ENCODE measurements at regions not wholly inside any gene's neighbourhood (a gene's known extent, or its start where the extent isn't known, plus 50 kb on each side); places are given as distances from the start of the nearest gene placed in this dataset.

DNA sequence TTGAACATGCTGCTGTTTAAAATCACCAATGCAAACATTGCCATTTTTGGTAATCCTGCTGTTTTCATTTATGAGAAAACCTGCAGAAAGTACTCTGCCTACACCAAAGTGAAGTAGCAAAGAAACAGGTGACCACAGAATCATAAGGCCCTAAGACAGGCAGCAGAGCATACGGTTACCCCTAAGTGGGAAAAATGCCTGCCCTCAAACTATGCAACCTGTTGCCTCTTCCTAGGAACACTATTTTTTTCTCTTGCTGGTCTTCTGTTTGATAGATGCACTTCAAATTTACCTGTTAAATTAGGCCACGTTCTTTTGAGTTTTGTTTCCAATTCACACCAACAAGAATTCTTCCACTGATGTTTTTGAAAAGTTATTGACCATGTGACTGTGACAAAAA is 89.5 kb upstream of the RAB4A start:
- no peak overlapping the region for H3K4me3 ChIP-seq
- no peak overlapping the region for H2AFZ ChIP-seq

DNA sequence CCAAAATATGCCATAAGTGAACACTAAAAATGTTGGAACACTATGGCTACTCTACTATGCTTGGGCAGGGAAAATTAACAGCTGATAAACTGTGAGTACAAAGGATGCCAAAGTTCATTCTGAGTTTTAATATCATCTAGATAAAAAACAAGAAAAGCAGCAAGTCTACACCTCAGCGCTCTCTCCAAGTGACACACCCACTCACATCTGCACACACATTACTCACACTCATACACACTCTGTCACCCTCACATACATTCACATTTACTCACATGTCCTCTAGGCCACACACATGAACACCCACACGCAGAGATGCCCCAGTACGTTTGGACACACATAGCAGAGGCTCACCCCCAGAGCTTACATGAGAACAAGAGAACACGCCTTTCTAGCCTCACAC is 87.3 kb upstream of the RAB4A start:
- TF ChIP-seq, protein P1, sequence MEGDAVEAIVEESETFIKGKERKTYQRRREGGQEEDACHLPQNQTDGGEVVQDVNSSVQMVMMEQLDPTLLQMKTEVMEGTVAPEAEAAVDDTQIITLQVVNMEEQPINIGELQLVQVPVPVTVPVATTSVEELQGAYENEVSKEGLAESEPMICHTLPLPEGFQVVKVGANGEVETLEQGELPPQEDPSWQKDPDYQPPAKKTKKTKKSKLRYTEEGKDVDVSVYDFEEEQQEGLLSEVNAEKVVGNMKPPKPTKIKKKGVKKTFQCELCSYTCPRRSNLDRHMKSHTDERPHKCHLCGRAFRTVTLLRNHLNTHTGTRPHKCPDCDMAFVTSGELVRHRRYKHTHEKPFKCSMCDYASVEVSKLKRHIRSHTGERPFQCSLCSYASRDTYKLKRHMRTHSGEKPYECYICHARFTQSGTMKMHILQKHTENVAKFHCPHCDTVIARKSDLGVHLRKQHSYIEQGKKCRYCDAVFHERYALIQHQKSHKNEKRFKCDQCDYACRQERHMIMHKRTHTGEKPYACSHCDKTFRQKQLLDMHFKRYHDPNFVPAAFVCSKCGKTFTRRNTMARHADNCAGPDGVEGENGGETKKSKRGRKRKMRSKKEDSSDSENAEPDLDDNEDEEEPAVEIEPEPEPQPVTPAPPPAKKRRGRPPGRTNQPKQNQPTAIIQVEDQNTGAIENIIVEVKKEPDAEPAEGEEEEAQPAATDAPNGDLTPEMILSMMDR (IDR thresholded peaks at IDR 0.05; ENCODE audit: poor library complexity) = no peak
- TF ChIP-seq EZH2 (IDR thresholded peaks at IDR 0.05; ENCODE audit: borderline replicate concordance) (no peak), EZH2phosphoT487 (IDR thresholded peaks at IDR 0.05; ENCODE audit: low read depth, severe bottlenecking, unreplicated experiment) (no peak)
- WGBS (ENCODE audit: low lambda C conversion rate, missing lambda C conversion rate) = 85% methylated on average over 4 of the region's 4 CpGs
- H3K4me1 ChIP-seq (ENCODE audit: insufficient read depth) = peaks cover 3% of the 10 kb centered on the region
- H3K9me2 ChIP-seq (replicated peaks; ENCODE audit: insufficient read depth) = no peaks in the 10 kb centered on the region
- no peak overlapping the region for H3K4me3 ChIP-seq
- H3K36me3 ChIP-seq (replicated peaks; ENCODE audit: insufficient read depth, low read depth) = no peaks in the 10 kb centered on the region
- no peaks in the 10 kb centered on the region for H3K9me3 ChIP-seq (ENCODE audit: low read depth)
- no peak for DNase-seq (ENCODE audit: low spot score)
- peak overlapping the region; percentile 46 for H3K27ac ChIP-seq
- no peak overlapping the region for H2AFZ ChIP-seq
- no peaks in the 10 kb centered on the region for H3K27me3 ChIP-seq
- H3K4me2 ChIP-seq = no peak overlapping the region
- H4K20me1 ChIP-seq (ENCODE audit: insufficient read depth, poor library complexity, severe bottlenecking) = no peaks in the 10 kb centered on the region
- no peaks in the 10 kb centered on the region for H3K79me2 ChIP-seq

More for the DNA sequence above, 89.5 kb upstream of the RAB4A start:
- TF ChIP-seq EZH2 (IDR thresholded peaks at IDR 0.05; ENCODE audit: borderline replicate concordance) (no peak), EZH2phosphoT487 (IDR thresholded peaks at IDR 0.05; ENCODE audit: low read depth, severe bottlenecking, unreplicated experiment) (no peak)
- TF ChIP-seq, protein P1 (IDR thresholded peaks at IDR 0.05; ENCODE audit: poor library complexity) = no peak
- no peaks in the 10 kb centered on the region for H3K27me3 ChIP-seq
- no peaks in the 10 kb centered on the region for H3K9me3 ChIP-seq (ENCODE audit: low read depth)
- H3K9me2 ChIP-seq (replicated peaks; ENCODE audit: insufficient read depth) = no peaks in the 10 kb centered on the region
- no peaks in the 10 kb centered on the region for H3K36me3 ChIP-seq (replicated peaks; ENCODE audit: insufficient read depth, low read depth)
- no peak overlapping the region for H3K27ac ChIP-seq
- no peak overlapping the region for H3K4me2 ChIP-seq
- H3K4me1 ChIP-seq (ENCODE audit: insufficient read depth) = peaks cover 3% of the 10 kb centered on the region
- H3K79me2 ChIP-seq = no peaks in the 10 kb centered on the region
- no peaks in the 10 kb centered on the region for H4K20me1 ChIP-seq (ENCODE audit: insufficient read depth, poor library complexity, severe bottlenecking)
- no peak for DNase-seq (ENCODE audit: low spot score)
- 91% methylated on average over 2 of the region's 2 CpGs for WGBS (ENCODE audit: low lambda C conversion rate, missing lambda C conversion rate)

DNA sequence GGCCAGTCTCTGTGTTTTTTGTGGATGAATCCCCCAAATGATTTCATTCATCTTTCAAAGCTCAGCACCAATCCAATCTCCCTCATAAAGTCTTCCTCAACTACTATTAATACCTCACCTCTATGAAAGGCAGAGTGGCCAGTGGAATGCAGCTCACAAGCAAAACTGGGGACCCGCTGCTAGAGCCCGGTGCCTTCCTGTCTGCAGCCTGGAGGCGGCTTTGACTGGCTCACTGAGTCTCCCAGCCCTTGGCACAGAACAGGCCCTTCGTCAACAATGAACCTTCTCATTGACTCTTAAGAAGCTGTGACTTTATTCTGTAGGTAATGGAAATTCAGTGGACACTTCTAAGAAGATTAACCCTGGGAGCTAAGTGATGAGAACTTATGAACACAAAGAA is 86.8 kb upstream of the RAB4A start:
- no peaks in the 10 kb centered on the region for H3K9me2 ChIP-seq (replicated peaks; ENCODE audit: insufficient read depth)
- H3K4me3 ChIP-seq = no peak overlapping the region
- TF ChIP-seq, protein P1 (IDR thresholded peaks at IDR 0.05; ENCODE audit: poor library complexity) = no peak
- TF ChIP-seq EZH2phosphoT487 (IDR thresholded peaks at IDR 0.05; ENCODE audit: low read depth, severe bottlenecking, unreplicated experiment) = no peak
- TF ChIP-seq EZH2 (IDR thresholded peaks at IDR 0.05; ENCODE audit: borderline replicate concordance) = no peak
- H3K4me2 ChIP-seq = no peak overlapping the region
- H3K36me3 ChIP-seq (replicated peaks; ENCODE audit: insufficient read depth, low read depth) = no peaks in the 10 kb centered on the region
- no peak overlapping the region for H2AFZ ChIP-seq
- peaks cover 3% of the 10 kb centered on the region for H3K4me1 ChIP-seq (ENCODE audit: insufficient read depth)
- H4K20me1 ChIP-seq (ENCODE audit: insufficient read depth, poor library complexity, severe bottlenecking) = no peaks in the 10 kb centered on the region
- no peaks in the 10 kb centered on the region for H3K79me2 ChIP-seq
- no peaks in the 10 kb centered on the region for H3K9me3 ChIP-seq (ENCODE audit: low read depth)
- peak overlapping the region; percentile 35 for H3K27ac ChIP-seq
- WGBS (ENCODE audit: low lambda C conversion rate, missing lambda C conversion rate) = 72% methylated on average over 4 of the region's 4 CpGs
- no peak for DNase-seq (ENCODE audit: low spot score)
- no peaks in the 10 kb centered on the region for H3K27me3 ChIP-seq

DNA sequence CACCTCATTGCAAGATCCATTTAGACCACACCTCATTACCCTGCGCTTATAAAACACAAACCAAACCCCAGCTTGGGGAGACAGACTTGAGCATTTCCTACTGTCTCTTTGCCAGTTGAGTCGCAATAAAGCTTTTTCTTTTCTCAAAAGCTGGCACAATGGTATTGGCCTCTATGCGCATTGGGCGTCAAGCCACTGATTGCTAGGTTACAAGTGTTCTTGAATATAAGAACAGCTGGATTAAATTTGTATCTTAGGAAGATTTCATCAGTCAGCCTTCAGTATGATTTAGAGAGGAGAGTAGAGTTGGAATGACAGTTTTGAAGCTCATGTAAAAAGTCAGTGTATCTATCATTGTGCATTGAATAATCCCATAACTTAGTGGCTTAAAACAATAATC is 84.9 kb upstream of the RAB4A start:
- Histone ChIP-seq H3K4me2 (no peak overlapping the region), H2AFZ (no peak overlapping the region), H3K9me3 (ENCODE audit: low read depth) (no peaks in the 10 kb centered on the region), H3K27ac (no peak overlapping the region), H3K79me2 (no peaks in the 10 kb centered on the region), H3K27me3 (no peaks in the 10 kb centered on the region), H4K20me1 (ENCODE audit: insufficient read depth, poor library complexity, severe bottlenecking) (no peaks in the 10 kb centered on the region), H3K4me3 (no peak overlapping the region), H3K4me1 (ENCODE audit: insufficient read depth) (peaks cover 3% of the 10 kb centered on the region), H3K9me2 (replicated peaks; ENCODE audit: insufficient read depth) (no peaks in the 10 kb centered on the region), H3K36me3 (replicated peaks; ENCODE audit: insufficient read depth, low read depth) (no peaks in the 10 kb centered on the region)
- WGBS (ENCODE audit: low lambda C conversion rate, missing lambda C conversion rate) = 94% methylated on average over 4 of the region's 4 CpGs
- no peak for TF ChIP-seq EZH2 (IDR thresholded peaks at IDR 0.05; ENCODE audit: borderline replicate concordance)
- TF ChIP-seq, protein P1 (IDR thresholded peaks at IDR 0.05; ENCODE audit: poor library complexity) = no peak
- no peak for TF ChIP-seq EZH2phosphoT487 (IDR thresholded peaks at IDR 0.05; ENCODE audit: low read depth, severe bottlenecking, unreplicated experiment)
- DNase-seq (ENCODE audit: low spot score) = no peak

Measured in hepatocyte (in vitro differentiated cells).